Epithelial cell of esophagus (primary cell): ENCODE measurements at regions not wholly inside any gene's neighbourhood (a gene's known extent, or its start where the extent isn't known, plus 50 kb on each side); places are given as distances from the start of the nearest gene placed in this dataset.

Experiments used
- DNase-seq: peaks from one replicate; pipeline ENCODE4 v3.0.0; 2010; ENCODE audit warnings: low read depth
- H3K4me3 ChIP-seq: 2 replicates; pipeline ENCODE4 v1.5.1; 2011; ENCODE audit warnings: mild to moderate bottlenecking, low read length, control low read depth
- CTCF ChIP-seq: IDR thresholded peaks from 2 replicates; pipeline ENCODE4 v1.5.1; 2011; ENCODE audit warnings: low read depth, mild to moderate bottlenecking, low read length, control low read depth, inconsistent platforms; ENCODE audit not compliant: insufficient read depth; ENCODE audit errors: missing control alignments

GRCh38 chr1:172912765-172913260 lies 137.9 kb downstream of the TNFSF18 start:
- H3K4me3 ChIP-seq, result no peak overlapping the region
- DNase-seq, result no peak
- no peak for TF ChIP-seq CTCF

GRCh38 chr1:172914501-172915144 lies 136.1 kb downstream of the TNFSF18 start:
- no peak for DNase-seq
- no peak for TF ChIP-seq CTCF
- H3K4me3 ChIP-seq, result no peak overlapping the region

- no peak for DNase-seq
- no peak for TF ChIP-seq CTCF
- H3K4me3 ChIP-seq, result no peak overlapping the region
Observed at GRCh38 chr1:172915271-172915670, 135.5 kb downstream of the TNFSF18 start.

GRCh38 chr1:172916116-172916515 lies 134.6 kb downstream of the TNFSF18 start:
- no peak overlapping the region for H3K4me3 ChIP-seq
- DNase-seq, result no peak
- TF ChIP-seq CTCF, result no peak

- TF ChIP-seq CTCF, result no peak
- peak; percentile 95 for DNase-seq
- no peak overlapping the region for H3K4me3 ChIP-seq
Observed at GRCh38 chr1:172917972-172918371, 132.8 kb downstream of the TNFSF18 start.

- no peak for DNase-seq
- no peak overlapping the region for H3K4me3 ChIP-seq
- no peak for TF ChIP-seq CTCF
Observed at GRCh38 chr1:172918478-172918877, 132.3 kb downstream of the TNFSF18 start.

- no peak for DNase-seq
- TF ChIP-seq CTCF, result no peak
- H3K4me3 ChIP-seq, result no peak overlapping the region
Observed at GRCh38 chr1:172926070-172926469, 124.7 kb downstream of the TNFSF18 start.
